HEK293 (cell line): ENCODE measurements at regions not wholly inside any gene's neighbourhood (a gene's known extent, or its start where the extent isn't known, plus 50 kb on each side); places are given as distances from the start of the nearest gene placed in this dataset.

Source experiments
- CTCF ChIA-PET: fragments of 350-600 bp; formaldehyde crosslinking; extraction: SDS; loops from one replicate; lab custom pipeline; 2021; ENCODE audit warnings: antibody characterized with exemption; lab: Yijun Ruan, JAX
- POLR2A ChIA-PET: fragments of 300-600 bp; formaldehyde crosslinking; extraction: SDS; loops from one replicate; lab custom pipeline; 2020; ENCODE audit warnings: antibody characterized with exemption, inconsistent platforms; lab: Yijun Ruan, JAX
- H3K27ac ChIP-seq: fragments of 200-500 bp; sonication (Bioruptor generic); 2 replicates; pipeline ENCODE4 v1.5.1; 2014; ENCODE audit warnings: low read depth, low read length, control low read depth, inconsistent platforms; ENCODE audit errors: extremely low read depth
- H3K36me3 ChIP-seq, 2 experiments: fragments of 200-500 bp in 1 of 2; sonication (Bioruptor generic) in 1 of 2; 1 replicate in 1 of 2; 2 replicates in 1 of 2; pipeline ENCODE4 v1.5.1; 2014 to 2017; ENCODE audit warnings: inconsistent platforms in 2 of 2, low read length in 2 of 2; ENCODE audit not compliant: control insufficient read depth in 2 of 2, insufficient read depth in 1 of 2
- H3K4me1 ChIP-seq: fragments of 200-500 bp; sonication (Bioruptor generic); 2 replicates; pipeline ENCODE4 v1.5.1; 2014; ENCODE audit warnings: mild to moderate bottlenecking, low read length, inconsistent platforms; ENCODE audit not compliant: control insufficient read depth, insufficient read depth
- H3K4me3 ChIP-seq: 2 replicates; pipeline ENCODE4 v1.5.1; 2011; ENCODE audit warnings: low read depth, mild to moderate bottlenecking, control low read depth, low read length, moderate library complexity
- H3K9me3 ChIP-seq: fragments of 200-500 bp; sonication (Bioruptor generic); 2 replicates; pipeline ENCODE4 v1.5.1; 2014; ENCODE audit warnings: low read depth, low read length, inconsistent platforms; ENCODE audit not compliant: control insufficient read depth, insufficient read depth
- GFI1B ChIP-seq: fragments of 450-650 bp; formaldehyde crosslinking; IDR thresholded peaks from 2 replicates; pipeline ENCODE4 v1.5.1; 2016; ENCODE audit warnings: missing biosample characterization, missing genetic modification characterization
- PRDM6 ChIP-seq: fragments of 450-650 bp; formaldehyde crosslinking; IDR thresholded peaks from 2 replicates; pipeline ENCODE4 v1.5.1; 2017; ENCODE audit warnings: missing biosample characterization, missing genetic modification characterization
- SP7 ChIP-seq: fragments of 450-650 bp; formaldehyde crosslinking; IDR thresholded peaks from 2 replicates; pipeline ENCODE4 v1.5.1; 2016; ENCODE audit warnings: missing biosample characterization, missing genetic modification characterization
- TCF7L2 ChIP-seq: IDR thresholded peaks from 2 replicates; pipeline ENCODE4 v1.6.1; 2011; ENCODE audit warnings: low read depth, mild to moderate bottlenecking, inconsistent platforms, low read length, moderate library complexity, borderline replicate concordance
- ZIC2 ChIP-seq: fragments of 450-650 bp; formaldehyde crosslinking; IDR thresholded peaks from 2 replicates; pipeline ENCODE4 v1.5.1; 2016; ENCODE audit warnings: missing biosample characterization, missing genetic modification characterization
- ZNF2 ChIP-seq: fragments of 450-650 bp; formaldehyde crosslinking; IDR thresholded peaks from 2 replicates; pipeline ENCODE4 v1.5.1; 2016; ENCODE audit warnings: missing biosample characterization, missing genetic modification characterization
- ZNF24 ChIP-seq: fragments of 450-650 bp; formaldehyde crosslinking; IDR thresholded peaks from 2 replicates; pipeline ENCODE4 v1.5.1; 2016; ENCODE audit warnings: missing biosample characterization, missing genetic modification characterization
- ZNF280C ChIP-seq: fragments of 450-650 bp; formaldehyde crosslinking; IDR thresholded peaks from 2 replicates; pipeline ENCODE4 v1.5.1; 2016; ENCODE audit warnings: missing biosample characterization, missing genetic modification characterization
- ZNF350 ChIP-seq: fragments of 450-650 bp; formaldehyde crosslinking; IDR thresholded peaks from 2 replicates; pipeline ENCODE4 v1.5.0; 2017; ENCODE audit warnings: missing biosample characterization, mild to moderate bottlenecking, missing genetic modification characterization
- ZNF362 ChIP-seq: fragments of 450-650 bp; formaldehyde crosslinking; IDR thresholded peaks from 2 replicates; pipeline ENCODE4 v1.5.1; 2016; ENCODE audit warnings: missing biosample characterization, missing genetic modification characterization
- ZNF366 ChIP-seq: fragments of 450-650 bp; formaldehyde crosslinking; conservative IDR thresholded peaks from 2 replicates; pipeline ENCODE4 v1.5.1; 2016; ENCODE audit warnings: missing biosample characterization, missing genetic modification characterization
- ZNF488 ChIP-seq: fragments of 450-650 bp; formaldehyde crosslinking; IDR thresholded peaks from 2 replicates; pipeline ENCODE4 v1.5.1; 2016; ENCODE audit warnings: missing biosample characterization, missing genetic modification characterization
- ZNF510 ChIP-seq: fragments of 450-650 bp; formaldehyde crosslinking; IDR thresholded peaks from 2 replicates; pipeline ENCODE4 v1.5.1; 2018; ENCODE audit warnings: mild to moderate bottlenecking, missing genetic modification characterization, missing biosample characterization; ENCODE audit not compliant: insufficient replicate concordance
- ZNF561 ChIP-seq: fragments of 450-650 bp; IDR thresholded peaks from 2 replicates; pipeline ENCODE4 v1.5.1; 2018; ENCODE audit warnings: missing biosample characterization, missing genetic modification characterization, borderline replicate concordance
- ZNF600 ChIP-seq: fragments of 450-650 bp; formaldehyde crosslinking; IDR thresholded peaks from 2 replicates; pipeline ENCODE4 v1.5.1; 2016; ENCODE audit warnings: missing biosample characterization, missing genetic modification characterization
- ZNF610 ChIP-seq: fragments of 450-650 bp; formaldehyde crosslinking; IDR thresholded peaks from 2 replicates; pipeline ENCODE4 v1.5.1; 2016; ENCODE audit warnings: missing biosample characterization, missing genetic modification characterization, borderline replicate concordance
- ZNF843 ChIP-seq: fragments of 450-650 bp; formaldehyde crosslinking; IDR thresholded peaks from 2 replicates; pipeline ENCODE4 v1.5.1; 2016; ENCODE audit warnings: missing biosample characterization, missing genetic modification characterization
- TF ChIP-seq, protein P1 (sequence below): fragments of 450-650 bp; formaldehyde crosslinking; IDR thresholded peaks from 2 replicates; pipeline ENCODE4 v1.5.1; 2017; ENCODE audit warnings: missing biosample characterization, missing genetic modification characterization
- TF ChIP-seq, protein P2 (sequence below): fragments of 450-650 bp; formaldehyde crosslinking; IDR thresholded peaks from 2 replicates; pipeline ENCODE4 v1.5.1; 2017; ENCODE audit warnings: missing biosample characterization, missing genetic modification characterization
- TF ChIP-seq, protein P3 (sequence below): fragments of 450-650 bp; formaldehyde crosslinking; IDR thresholded peaks from 2 replicates; pipeline ENCODE4 v1.5.1; 2017; ENCODE audit warnings: missing biosample characterization, missing genetic modification characterization
- TF ChIP-seq, protein P4 (sequence below): fragments of 450-650 bp; formaldehyde crosslinking; IDR thresholded peaks from 2 replicates; pipeline ENCODE4 v1.5.1; 2016; ENCODE audit warnings: missing biosample characterization, missing genetic modification characterization

GRCh38 chr7:26060733-26061677, 91.0 kb upstream of the NFE2L3 start:
- ChIA-PET CTCF (interaction anchor here (0.7 to 1.5 kb wide), 5 partner anchors 9 to 295 kb away, joined by 3 to 7 read pairs (median 3); no protein-coding TSS in a partner anchor), POLR2A (no interaction called here)
- Histone ChIP-seq H3K27ac (no peak overlapping the region), H3K4me3 (no peak overlapping the region), H3K4me1 (peaks cover 4% of the 10 kb centered on the region; the same call in 1 of the 2 replicates), H3K36me3 (no peaks in the 10 kb centered on the region), H3K9me3 (no peaks in the 10 kb centered on the region)
- TF ChIP-seq ZNF362 (tag by site-specific recombination) (0 out of 2 replicates have a peak, but pooled peaks have one; percentile 47), ZNF510 (no peak), ZNF350 (tag by site-specific recombination) (no peak), GFI1B (tag by site-specific recombination) (0 out of 2 replicates have a peak, but pooled peaks have one; percentile 22), TCF7L2 (no peak), PRDM6 (tag by site-specific recombination) (peak; percentile 69), ZNF24 (no peak), ZNF561 (tag by site-specific recombination) (0 out of 2 replicates have a peak, but pooled peaks have one; percentile 30), ZNF610 (tag by site-specific recombination) (no peak), ZNF280C (tag by site-specific recombination) (no peak), ZNF2 (tag by site-specific recombination) (no peak), ZNF843 (tag by site-specific recombination) (peak; percentile 78), ZIC2 (tag by site-specific recombination) (0 out of 2 replicates have a peak, but pooled peaks have one; percentile 26), ZNF600 (tag by site-specific recombination) (no peak), ZNF366 (peak; percentile 70), ZNF488 (tag by site-specific recombination) (peak; percentile 59; the same call in 1 of the 2 replicates), SP7 (tag by site-specific recombination) (peak; percentile 77)
- TF ChIP-seq, protein P1, sequence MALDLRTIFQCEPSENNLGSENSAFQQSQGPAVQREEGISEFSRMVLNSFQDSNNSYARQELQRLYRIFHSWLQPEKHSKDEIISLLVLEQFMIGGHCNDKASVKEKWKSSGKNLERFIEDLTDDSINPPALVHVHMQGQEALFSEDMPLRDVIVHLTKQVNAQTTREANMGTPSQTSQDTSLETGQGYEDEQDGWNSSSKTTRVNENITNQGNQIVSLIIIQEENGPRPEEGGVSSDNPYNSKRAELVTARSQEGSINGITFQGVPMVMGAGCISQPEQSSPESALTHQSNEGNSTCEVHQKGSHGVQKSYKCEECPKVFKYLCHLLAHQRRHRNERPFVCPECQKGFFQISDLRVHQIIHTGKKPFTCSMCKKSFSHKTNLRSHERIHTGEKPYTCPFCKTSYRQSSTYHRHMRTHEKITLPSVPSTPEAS (tag by site-specific recombination) = peak; percentile 25; the same call in 1 of the 2 replicates
- TF ChIP-seq, protein P2, sequence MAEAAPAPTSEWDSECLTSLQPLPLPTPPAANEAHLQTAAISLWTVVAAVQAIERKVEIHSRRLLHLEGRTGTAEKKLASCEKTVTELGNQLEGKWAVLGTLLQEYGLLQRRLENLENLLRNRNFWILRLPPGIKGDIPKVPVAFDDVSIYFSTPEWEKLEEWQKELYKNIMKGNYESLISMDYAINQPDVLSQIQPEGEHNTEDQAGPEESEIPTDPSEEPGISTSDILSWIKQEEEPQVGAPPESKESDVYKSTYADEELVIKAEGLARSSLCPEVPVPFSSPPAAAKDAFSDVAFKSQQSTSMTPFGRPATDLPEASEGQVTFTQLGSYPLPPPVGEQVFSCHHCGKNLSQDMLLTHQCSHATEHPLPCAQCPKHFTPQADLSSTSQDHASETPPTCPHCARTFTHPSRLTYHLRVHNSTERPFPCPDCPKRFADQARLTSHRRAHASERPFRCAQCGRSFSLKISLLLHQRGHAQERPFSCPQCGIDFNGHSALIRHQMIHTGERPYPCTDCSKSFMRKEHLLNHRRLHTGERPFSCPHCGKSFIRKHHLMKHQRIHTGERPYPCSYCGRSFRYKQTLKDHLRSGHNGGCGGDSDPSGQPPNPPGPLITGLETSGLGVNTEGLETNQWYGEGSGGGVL (tag by site-specific recombination) = 0 out of 2 replicates have a peak, but pooled peaks have one; percentile 11
- TF ChIP-seq, protein P3, sequence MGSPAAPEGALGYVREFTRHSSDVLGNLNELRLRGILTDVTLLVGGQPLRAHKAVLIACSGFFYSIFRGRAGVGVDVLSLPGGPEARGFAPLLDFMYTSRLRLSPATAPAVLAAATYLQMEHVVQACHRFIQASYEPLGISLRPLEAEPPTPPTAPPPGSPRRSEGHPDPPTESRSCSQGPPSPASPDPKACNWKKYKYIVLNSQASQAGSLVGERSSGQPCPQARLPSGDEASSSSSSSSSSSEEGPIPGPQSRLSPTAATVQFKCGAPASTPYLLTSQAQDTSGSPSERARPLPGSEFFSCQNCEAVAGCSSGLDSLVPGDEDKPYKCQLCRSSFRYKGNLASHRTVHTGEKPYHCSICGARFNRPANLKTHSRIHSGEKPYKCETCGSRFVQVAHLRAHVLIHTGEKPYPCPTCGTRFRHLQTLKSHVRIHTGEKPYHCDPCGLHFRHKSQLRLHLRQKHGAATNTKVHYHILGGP = peak; percentile 85
- TF ChIP-seq, protein P4, sequence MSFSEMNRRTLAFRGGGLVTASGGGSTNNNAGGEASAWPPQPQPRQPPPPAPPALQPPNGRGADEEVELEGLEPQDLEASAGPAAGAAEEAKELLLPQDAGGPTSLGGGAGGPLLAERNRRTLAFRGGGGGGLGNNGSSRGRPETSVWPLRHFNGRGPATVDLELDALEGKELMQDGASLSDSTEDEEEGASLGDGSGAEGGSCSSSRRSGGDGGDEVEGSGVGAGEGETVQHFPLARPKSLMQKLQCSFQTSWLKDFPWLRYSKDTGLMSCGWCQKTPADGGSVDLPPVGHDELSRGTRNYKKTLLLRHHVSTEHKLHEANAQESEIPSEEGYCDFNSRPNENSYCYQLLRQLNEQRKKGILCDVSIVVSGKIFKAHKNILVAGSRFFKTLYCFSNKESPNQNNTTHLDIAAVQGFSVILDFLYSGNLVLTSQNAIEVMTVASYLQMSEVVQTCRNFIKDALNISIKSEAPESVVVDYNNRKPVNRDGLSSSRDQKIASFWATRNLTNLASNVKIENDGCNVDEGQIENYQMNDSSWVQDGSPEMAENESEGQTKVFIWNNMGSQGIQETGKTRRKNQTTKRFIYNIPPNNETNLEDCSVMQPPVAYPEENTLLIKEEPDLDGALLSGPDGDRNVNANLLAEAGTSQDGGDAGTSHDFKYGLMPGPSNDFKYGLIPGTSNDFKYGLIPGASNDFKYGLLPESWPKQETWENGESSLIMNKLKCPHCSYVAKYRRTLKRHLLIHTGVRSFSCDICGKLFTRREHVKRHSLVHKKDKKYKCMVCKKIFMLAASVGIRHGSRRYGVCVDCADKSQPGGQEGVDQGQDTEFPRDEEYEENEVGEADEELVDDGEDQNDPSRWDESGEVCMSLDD (tag by site-specific recombination) = no peak
